Lower leg skin (tissue), 4 donors: ENCODE measurements at regions not wholly inside any gene's neighbourhood (a gene's known extent, or its start where the extent isn't known, plus 50 kb on each side); places are given as distances from the start of the nearest gene placed in this dataset.

Source experiments
- DNase-seq, 2 donors: peaks; one replicate each; pipeline ENCODE4 v3.0.0-alpha.2; 2019; ENCODE audit warnings: low spot score in 2 of 2
- H3K4me3 ChIP-seq: fragments of 200-600 bp; sonication (generic); 2 replicates; pipeline ENCODE4 v1.5.1; 2017; ENCODE audit warnings: mild to moderate bottlenecking, low read depth; ENCODE audit not compliant: poor library complexity, severe bottlenecking
- POLR2A ChIP-seq, 2 donors: fragments of 450-650 bp; IDR thresholded peaks; one replicate each; pipeline ENCODE4 v1.6.1; 2016 to 2017; ENCODE audit warnings: antibody characterized with exemption in 2 of 2, mild to moderate bottlenecking in 1 of 2, moderate library complexity in 1 of 2
- WGBS, 2 donors: methylation state at CpG; one replicate each; pipeline ENCODE4 v1.1.5; 2018; 5-methylcytosine and 5-hydroxymethylcytosine counted together
- intact Hi-C: fragments of 100-400 bp; cut with DNase I; formaldehyde crosslinking; loops from one replicate; pipeline ENCODE4 v1.15.0; 2023; ENCODE audit warnings: low total_unique reads
- TF ChIP-seq, protein P1 (sequence below), 3 donors: fragments of 450-650 bp; IDR thresholded peaks; one replicate each; pipeline ENCODE4 v1.5.1; 2016; ENCODE audit warnings: antibody characterized with exemption in 3 of 3, mild to moderate bottlenecking in 3 of 3, moderate library complexity in 2 of 3

- TF ChIP-seq POLR2A (IDR thresholded peaks at IDR 0.05) = no peak
- TF ChIP-seq, protein P1, sequence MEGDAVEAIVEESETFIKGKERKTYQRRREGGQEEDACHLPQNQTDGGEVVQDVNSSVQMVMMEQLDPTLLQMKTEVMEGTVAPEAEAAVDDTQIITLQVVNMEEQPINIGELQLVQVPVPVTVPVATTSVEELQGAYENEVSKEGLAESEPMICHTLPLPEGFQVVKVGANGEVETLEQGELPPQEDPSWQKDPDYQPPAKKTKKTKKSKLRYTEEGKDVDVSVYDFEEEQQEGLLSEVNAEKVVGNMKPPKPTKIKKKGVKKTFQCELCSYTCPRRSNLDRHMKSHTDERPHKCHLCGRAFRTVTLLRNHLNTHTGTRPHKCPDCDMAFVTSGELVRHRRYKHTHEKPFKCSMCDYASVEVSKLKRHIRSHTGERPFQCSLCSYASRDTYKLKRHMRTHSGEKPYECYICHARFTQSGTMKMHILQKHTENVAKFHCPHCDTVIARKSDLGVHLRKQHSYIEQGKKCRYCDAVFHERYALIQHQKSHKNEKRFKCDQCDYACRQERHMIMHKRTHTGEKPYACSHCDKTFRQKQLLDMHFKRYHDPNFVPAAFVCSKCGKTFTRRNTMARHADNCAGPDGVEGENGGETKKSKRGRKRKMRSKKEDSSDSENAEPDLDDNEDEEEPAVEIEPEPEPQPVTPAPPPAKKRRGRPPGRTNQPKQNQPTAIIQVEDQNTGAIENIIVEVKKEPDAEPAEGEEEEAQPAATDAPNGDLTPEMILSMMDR (IDR thresholded peaks at IDR 0.05) = no peak
- WGBS, 2 donors = 94 to 95% methylated on average over 2 of the region's 2 CpGs
- intact Hi-C loops = no loop called here
- DNase-seq = no peak
- no peak overlapping the region for H3K4me3 ChIP-seq
Measured at GRCh38 chr6:118396969-118397368, 151.1 kb upstream of the PLN start.

- H3K4me3 ChIP-seq = no peak overlapping the region
- TF ChIP-seq, protein P1 (IDR thresholded peaks at IDR 0.05) = no peak
- no peak for TF ChIP-seq POLR2A (IDR thresholded peaks at IDR 0.05)
- no peak for DNase-seq
- intact Hi-C loops = no loop called here
- 28 to 56% methylated on average over 1 of the region's 1 CpG for WGBS, 2 donors
Measured at GRCh38 chr6:118397671-118398465, 150.2 kb upstream of the PLN start.

DNA sequence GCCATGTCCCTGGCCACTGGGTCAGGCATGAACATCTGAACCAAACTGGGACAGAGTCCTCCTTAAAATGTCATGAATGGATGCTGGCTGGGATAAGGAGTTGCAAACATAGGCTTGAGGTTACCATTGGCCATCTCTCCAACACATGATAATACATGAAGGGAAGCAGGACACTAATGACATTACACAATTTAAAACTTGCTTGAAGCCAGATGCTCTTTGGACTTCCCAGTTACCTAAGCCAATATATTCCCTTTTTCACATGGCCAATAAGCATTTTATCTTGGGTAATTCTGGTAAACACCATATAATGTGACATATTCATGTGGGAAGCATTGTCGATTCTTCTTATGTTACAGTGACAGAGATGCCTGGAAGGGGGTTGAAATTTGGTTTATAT lies 148.0 kb upstream of the PLN start:
- no peak for DNase-seq
- intact Hi-C loops = no loop called here
- TF ChIP-seq POLR2A (IDR thresholded peaks at IDR 0.05) = no peak
- TF ChIP-seq, protein P1 (IDR thresholded peaks at IDR 0.05) = no peak
- WGBS, 2 donors = 97% methylated on average over 1 of the region's 1 CpG
- no peak overlapping the region for H3K4me3 ChIP-seq

DNA sequence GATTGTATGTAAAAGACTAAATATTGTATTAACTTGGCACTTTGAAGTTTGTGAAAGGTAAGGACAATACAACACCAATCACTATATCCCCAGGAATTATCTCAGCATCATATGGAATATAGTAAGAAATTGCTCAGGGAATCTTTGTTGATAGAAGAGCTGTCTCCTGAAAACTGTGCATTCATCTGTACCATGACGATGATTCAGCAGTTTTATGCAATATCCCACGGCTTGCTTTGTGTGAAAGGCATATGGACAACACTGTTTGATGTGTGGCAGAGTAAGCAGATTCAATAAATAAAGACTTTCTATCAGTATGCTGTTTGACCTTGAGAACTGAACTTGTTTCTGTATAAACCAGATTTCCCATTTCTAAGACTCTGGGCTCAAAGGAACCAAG lies 147.5 kb upstream of the PLN start:
- no peak for TF ChIP-seq POLR2A (IDR thresholded peaks at IDR 0.05)
- TF ChIP-seq, protein P1 (IDR thresholded peaks at IDR 0.05) = no peak
- 78 to 84% methylated on average over 2 of the region's 2 CpGs for WGBS, 2 donors
- H3K4me3 ChIP-seq = no peak overlapping the region
- no peak for DNase-seq
- intact Hi-C loops = no loop called here

GRCh38 chr6:118401325-118401975 lies 146.6 kb upstream of the PLN start:
- H3K4me3 ChIP-seq = no peak overlapping the region
- WGBS, 2 donors = 63 to 65% methylated on average over 3 of the region's 3 CpGs
- TF ChIP-seq, protein P1 (IDR thresholded peaks at IDR 0.05) = no peak
- no peak for TF ChIP-seq POLR2A (IDR thresholded peaks at IDR 0.05)
- intact Hi-C loops = no loop called here
- DNase-seq = no peak
